ENCODE measurements at regions not wholly inside any gene's neighbourhood (a gene's known extent, or its start where the extent isn't known, plus 50 kb on each side); places are given as distances from the start of the nearest gene placed in this dataset.

DNA sequence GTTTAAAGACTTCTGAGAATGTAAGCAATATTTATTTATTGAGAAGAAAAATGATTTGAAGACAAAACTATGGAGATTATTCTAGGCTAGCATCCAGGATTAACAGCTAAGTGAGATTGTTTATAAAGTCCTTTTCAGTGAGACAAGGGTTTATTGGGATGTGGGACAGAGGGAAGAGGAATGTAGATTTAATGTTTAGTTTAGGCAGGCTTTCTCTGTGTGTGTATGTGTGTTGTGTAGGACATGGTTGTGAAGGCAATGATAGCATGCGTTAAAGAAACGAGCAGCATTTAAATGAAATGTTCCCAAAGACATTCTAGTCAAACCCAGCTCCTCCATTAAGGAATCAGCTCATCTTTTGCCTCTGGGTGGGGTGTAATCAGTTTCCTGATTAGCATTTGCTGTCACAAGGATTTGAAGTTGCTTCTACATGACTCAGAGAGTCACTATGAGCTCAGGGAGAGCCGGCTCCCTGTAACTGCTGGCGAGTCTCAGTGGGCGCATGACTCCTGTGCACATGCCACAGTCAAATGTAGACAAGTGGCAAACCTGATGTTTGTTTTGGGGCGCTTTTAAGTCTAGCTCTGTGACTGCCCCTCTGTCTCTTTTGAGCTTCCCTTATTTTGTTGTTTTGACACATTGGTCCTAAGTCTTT is 442.2 kb upstream of the CELF4 start:
- TF ChIP-seq EZH2 (IDR thresholded peaks at IDR 0.05) = no peak
- TF ChIP-seq, protein P1, sequence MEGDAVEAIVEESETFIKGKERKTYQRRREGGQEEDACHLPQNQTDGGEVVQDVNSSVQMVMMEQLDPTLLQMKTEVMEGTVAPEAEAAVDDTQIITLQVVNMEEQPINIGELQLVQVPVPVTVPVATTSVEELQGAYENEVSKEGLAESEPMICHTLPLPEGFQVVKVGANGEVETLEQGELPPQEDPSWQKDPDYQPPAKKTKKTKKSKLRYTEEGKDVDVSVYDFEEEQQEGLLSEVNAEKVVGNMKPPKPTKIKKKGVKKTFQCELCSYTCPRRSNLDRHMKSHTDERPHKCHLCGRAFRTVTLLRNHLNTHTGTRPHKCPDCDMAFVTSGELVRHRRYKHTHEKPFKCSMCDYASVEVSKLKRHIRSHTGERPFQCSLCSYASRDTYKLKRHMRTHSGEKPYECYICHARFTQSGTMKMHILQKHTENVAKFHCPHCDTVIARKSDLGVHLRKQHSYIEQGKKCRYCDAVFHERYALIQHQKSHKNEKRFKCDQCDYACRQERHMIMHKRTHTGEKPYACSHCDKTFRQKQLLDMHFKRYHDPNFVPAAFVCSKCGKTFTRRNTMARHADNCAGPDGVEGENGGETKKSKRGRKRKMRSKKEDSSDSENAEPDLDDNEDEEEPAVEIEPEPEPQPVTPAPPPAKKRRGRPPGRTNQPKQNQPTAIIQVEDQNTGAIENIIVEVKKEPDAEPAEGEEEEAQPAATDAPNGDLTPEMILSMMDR (IDR thresholded peaks at IDR 0.05) = no peak
- no peak for TF ChIP-seq EZH2phosphoT487 (IDR thresholded peaks at IDR 0.05)
